ENCODE measurements at regions not wholly inside any gene's neighbourhood (a gene's known extent, or its start where the extent isn't known, plus 50 kb on each side); places are given as distances from the start of the nearest gene placed in this dataset.

DNA sequence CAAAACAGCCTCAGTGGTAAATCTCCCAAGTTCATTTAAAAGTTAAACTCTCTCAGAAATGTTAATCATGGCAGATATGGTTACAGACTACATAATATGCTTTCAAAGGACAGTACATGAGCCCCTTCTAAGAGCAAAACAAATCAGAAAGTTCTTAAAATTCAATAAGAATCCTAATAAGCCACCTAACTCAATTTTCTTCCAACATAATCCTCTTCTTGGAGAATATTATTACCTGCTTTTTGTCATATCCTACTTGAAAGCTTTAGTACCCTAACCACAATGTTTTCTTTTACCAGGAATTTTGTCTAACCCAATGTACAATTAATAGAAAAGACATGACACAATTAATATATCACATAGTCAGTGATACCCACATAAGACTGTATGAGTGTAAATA lies 236.5 kb upstream of the ATP2B1 start:
- Mint-ChIP-seq H3K4me3 (no peak overlapping the region), H3K36me3 (ENCODE audit: low read depth) (no peaks in the 10 kb centered on the region), H3K27me3 (ENCODE audit: low read depth) (no peaks in the 10 kb centered on the region), H3K9me3 (no peaks in the 10 kb centered on the region), H3K27ac (no peak overlapping the region), H3K4me1 (ENCODE audit: low read depth) (peaks cover 33% of the 10 kb centered on the region)
- CTCF ChIA-PET = interaction anchor here (0.8 kb wide), 1 partner anchor 157 kb away, joined by 3 read pairs; no protein-coding TSS in a partner anchor
- intact Hi-C loops (cut with micrococcal nuclease) = loop anchor here (5.0 to 10.0 kb wide), 2 partner anchors 142 to 900 kb away; no protein-coding TSS in a partner anchor
- DNase-seq = no peak

DNA sequence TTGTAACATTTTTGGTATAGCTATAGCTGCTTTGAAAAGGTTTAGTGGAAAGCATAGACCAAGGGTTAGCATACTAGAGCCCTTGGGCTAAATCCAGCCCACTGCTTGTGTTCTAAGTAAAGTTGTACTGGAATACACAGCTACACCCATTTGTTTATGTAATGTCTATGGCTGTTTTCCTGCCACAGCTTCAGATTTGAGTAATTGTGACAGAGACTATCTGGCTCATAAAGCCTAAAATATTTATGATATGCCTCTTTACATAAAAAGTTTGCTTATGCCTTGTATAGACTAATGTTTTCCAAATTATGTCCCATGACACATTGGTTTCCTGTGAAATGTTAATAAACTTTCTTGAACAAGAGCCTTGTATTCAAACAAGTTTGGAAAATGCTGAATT lies 234.8 kb upstream of the ATP2B1 start:
- intact Hi-C loops (cut with micrococcal nuclease) = loop anchor here (10.0 kb wide), 1 partner anchor 899 kb away; no protein-coding TSS in a partner anchor
- Mint-ChIP-seq H3K27ac (no peak overlapping the region), H3K4me1 (ENCODE audit: low read depth) (peaks cover 19% of the 10 kb centered on the region), H3K36me3 (ENCODE audit: low read depth) (no peaks in the 10 kb centered on the region), H3K4me3 (no peak overlapping the region), H3K27me3 (ENCODE audit: low read depth) (no peaks in the 10 kb centered on the region), H3K9me3 (no peaks in the 10 kb centered on the region)
- DNase-seq = no peak
- CTCF ChIA-PET = no interaction called here

DNA sequence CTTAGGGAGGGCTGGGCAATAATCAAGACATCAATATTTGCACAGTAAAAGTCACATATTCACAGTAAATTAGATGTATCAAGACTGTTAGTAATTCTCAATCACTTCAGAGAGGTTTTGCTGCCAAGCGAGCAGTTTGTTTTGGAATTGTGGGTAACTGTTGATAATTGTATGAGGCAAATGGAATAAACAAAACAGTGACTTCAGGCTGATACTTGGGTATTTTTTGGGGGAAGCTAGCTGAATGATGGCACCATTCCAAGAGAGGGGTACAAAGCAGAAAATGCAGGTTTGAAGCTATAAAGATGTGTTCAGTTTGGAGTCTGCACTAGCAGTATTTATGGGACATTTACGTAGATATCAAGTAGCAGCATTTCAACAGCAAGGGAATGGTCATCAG lies 232.8 kb upstream of the ATP2B1 start:
- intact Hi-C loops (cut with micrococcal nuclease) = loop anchor here (10.0 kb wide), 1 partner anchor 897 kb away; no protein-coding TSS in a partner anchor
- no peaks in the 10 kb centered on the region for H3K36me3 Mint-ChIP-seq (ENCODE audit: low read depth)
- H3K4me1 Mint-ChIP-seq (ENCODE audit: low read depth) = peaks cover 9% of the 10 kb centered on the region
- CTCF ChIA-PET = no interaction called here
- H3K27ac Mint-ChIP-seq = no peak overlapping the region
- DNase-seq = no peak
- H3K27me3 Mint-ChIP-seq (ENCODE audit: low read depth) = no peaks in the 10 kb centered on the region
- H3K4me3 Mint-ChIP-seq = no peak overlapping the region
- no peaks in the 10 kb centered on the region for H3K9me3 Mint-ChIP-seq

DNA sequence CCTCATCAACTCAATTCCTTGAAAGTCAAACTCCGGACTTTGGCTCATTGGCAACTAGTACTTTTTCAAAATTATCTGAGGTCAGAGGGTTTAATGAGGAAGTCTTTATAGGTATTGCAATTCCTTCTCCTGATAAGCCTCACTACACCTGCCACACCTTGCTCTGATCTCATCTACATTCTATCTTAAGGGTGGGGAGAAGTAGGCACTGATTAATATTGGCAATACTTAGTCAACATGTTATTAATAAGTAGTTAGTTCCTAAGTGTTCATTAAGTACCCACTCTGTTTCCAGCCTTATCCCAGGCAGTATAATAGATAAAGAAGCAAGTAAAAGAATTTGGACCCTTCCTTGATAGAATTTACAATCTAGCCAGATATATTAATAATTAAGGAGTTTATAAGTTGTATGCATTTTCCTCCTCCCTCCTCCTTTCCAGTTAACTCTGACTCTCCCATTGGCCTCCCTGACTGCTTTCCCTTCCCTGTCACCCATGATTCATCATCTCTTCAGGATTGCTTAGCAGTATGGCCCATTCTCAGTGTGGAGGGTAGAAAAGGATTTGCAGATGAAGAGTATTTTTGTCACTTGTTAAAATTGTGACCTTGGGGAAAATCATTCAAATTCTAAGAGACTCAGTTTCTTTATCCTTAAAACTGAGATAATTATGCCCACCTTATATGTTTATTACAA lies 231.0 kb upstream of the ATP2B1 start:
- Mint-ChIP-seq H3K27ac (no peak overlapping the region), H3K4me3 (no peak overlapping the region), H3K4me1 (ENCODE audit: low read depth) (peaks cover 22% of the 10 kb centered on the region), H3K9me3 (no peaks in the 10 kb centered on the region), H3K36me3 (ENCODE audit: low read depth) (no peaks in the 10 kb centered on the region), H3K27me3 (ENCODE audit: low read depth) (no peaks in the 10 kb centered on the region)
- no peak for DNase-seq
- intact Hi-C loops (cut with micrococcal nuclease) = loop anchor here (5.0 to 10.0 kb wide), 2 partner anchors 277 to 895 kb away; no protein-coding TSS in a partner anchor
- CTCF ChIA-PET = no interaction called here

DNA sequence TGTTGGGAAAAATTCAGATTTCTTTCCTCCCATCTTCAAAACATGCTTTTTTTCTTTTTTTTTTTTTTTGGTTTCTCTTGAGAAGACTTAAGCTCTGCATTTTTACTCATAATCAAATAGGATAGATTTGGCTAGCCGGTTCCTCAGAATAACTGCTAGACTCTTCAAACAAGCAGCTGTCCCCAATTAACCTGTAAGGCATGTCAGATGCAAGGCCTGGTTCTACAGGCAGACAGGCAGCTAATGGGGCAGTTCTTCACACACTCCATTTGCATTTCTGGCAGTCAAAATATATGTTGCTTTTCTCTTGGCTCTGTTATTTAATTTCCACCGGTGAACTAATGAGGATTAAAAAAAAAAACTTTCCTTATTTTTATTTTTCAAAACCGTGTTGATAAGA lies 228.0 kb upstream of the ATP2B1 start:
- H3K27me3 Mint-ChIP-seq (ENCODE audit: low read depth) = no peaks in the 10 kb centered on the region
- H3K4me3 Mint-ChIP-seq = no peak overlapping the region
- H3K27ac Mint-ChIP-seq = no peak overlapping the region
- intact Hi-C loops (cut with micrococcal nuclease) = loop anchor here (1.0 to 5.0 kb wide), 3 partner anchors 13 to 344 kb away; no protein-coding TSS in a partner anchor
- H3K9me3 Mint-ChIP-seq = no peaks in the 10 kb centered on the region
- CTCF ChIA-PET = interaction anchor here (1.5 kb wide), 1 partner anchor 24 kb away, joined by 5 read pairs; no protein-coding TSS in a partner anchor
- H3K36me3 Mint-ChIP-seq (ENCODE audit: low read depth) = no peaks in the 10 kb centered on the region
- peaks cover 28% of the 10 kb centered on the region for H3K4me1 Mint-ChIP-seq (ENCODE audit: low read depth)
- DNase-seq = no peak

DNA sequence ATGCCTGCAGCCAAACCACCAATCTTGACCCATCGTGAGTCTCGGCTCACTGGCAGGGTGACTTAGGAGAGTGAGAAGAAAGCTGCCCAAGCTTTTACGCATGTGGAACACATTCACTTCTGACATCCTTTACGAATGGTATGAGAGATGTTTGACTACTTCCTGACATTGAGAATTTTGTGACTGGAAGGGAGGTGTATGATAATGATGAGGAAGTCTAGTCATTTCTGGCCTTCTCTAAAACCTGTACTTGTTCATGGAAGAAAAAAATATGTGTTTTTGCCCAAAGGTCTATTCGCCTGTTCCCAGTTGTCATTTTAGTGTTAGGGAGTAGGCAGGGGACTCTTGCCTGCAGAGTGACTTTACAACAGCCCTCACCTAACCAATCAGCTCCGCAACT lies 227.2 kb upstream of the ATP2B1 start:
- H3K4me1 Mint-ChIP-seq (ENCODE audit: low read depth) = peaks cover 28% of the 10 kb centered on the region
- no peaks in the 10 kb centered on the region for H3K36me3 Mint-ChIP-seq (ENCODE audit: low read depth)
- CTCF ChIA-PET = no interaction called here
- H3K27me3 Mint-ChIP-seq (ENCODE audit: low read depth) = no peaks in the 10 kb centered on the region
- H3K4me3 Mint-ChIP-seq = no peak overlapping the region
- no peak for DNase-seq
- H3K27ac Mint-ChIP-seq = peak overlapping the region; percentile 53
- intact Hi-C loops (cut with micrococcal nuclease) = loop anchor here (1.0 to 5.0 kb wide), 5 partner anchors 13 to 345 kb away; no protein-coding TSS in a partner anchor
- H3K9me3 Mint-ChIP-seq = no peaks in the 10 kb centered on the region

DNA sequence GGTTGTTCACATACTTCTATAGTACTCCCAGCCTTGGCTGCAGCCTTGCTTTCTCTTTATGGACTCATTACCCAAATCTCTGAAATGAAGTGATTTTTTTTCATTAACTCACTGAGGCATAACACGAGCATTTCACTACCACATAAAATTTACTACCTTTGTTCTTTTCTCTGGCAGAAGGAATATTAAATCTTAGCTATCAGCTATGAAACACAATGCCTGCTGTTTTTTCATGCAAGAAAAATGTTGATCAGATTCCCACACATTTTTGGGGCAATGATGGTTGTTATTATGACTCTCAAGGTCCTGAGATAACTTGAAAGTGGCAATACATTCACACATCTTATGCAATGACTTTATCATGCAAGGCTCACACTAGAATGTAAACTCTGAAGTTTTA lies 225.3 kb upstream of the ATP2B1 start:
- CTCF ChIA-PET = no interaction called here
- intact Hi-C loops (cut with micrococcal nuclease) = loop anchor here (2.0 kb wide), 1 partner anchor 53 kb away; no protein-coding TSS in a partner anchor
- no peak for DNase-seq
- Mint-ChIP-seq H3K36me3 (ENCODE audit: low read depth) (no peaks in the 10 kb centered on the region), H3K4me1 (ENCODE audit: low read depth) (peaks cover 28% of the 10 kb centered on the region), H3K9me3 (no peaks in the 10 kb centered on the region), H3K27me3 (ENCODE audit: low read depth) (no peaks in the 10 kb centered on the region), H3K4me3 (no peak overlapping the region), H3K27ac (no peak overlapping the region)

DNA sequence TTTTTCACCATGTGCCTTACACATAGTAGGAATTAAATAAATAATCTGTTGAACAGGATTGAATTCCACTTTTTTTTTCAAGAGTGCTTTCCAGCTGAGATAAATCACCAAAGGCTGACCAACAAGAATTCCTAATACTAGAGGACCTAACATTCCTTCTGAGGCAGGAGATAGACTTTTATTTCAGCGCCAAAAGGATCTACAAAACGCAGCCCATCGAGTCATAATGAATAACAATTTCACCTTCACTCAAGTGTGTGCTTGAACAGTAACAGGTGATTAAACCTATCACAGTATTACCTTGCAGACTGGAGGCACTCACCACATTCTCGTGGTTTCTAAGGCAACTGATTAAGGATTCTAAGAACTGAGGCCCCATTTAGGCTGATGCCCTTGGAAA lies 224.3 kb upstream of the ATP2B1 start:
- no peaks in the 10 kb centered on the region for H3K9me3 Mint-ChIP-seq
- intact Hi-C loops (cut with micrococcal nuclease) = no loop called here
- H3K4me1 Mint-ChIP-seq (ENCODE audit: low read depth) = peaks cover 28% of the 10 kb centered on the region
- H3K4me3 Mint-ChIP-seq = no peak overlapping the region
- CTCF ChIA-PET = interaction anchor here (0.8 kb wide), 1 partner anchor 43 kb away, joined by 3 read pairs; no protein-coding TSS in a partner anchor
- no peaks in the 10 kb centered on the region for H3K36me3 Mint-ChIP-seq (ENCODE audit: low read depth)
- H3K27me3 Mint-ChIP-seq (ENCODE audit: low read depth) = no peaks in the 10 kb centered on the region
- DNase-seq = no peak
- no peak overlapping the region for H3K27ac Mint-ChIP-seq

DNA sequence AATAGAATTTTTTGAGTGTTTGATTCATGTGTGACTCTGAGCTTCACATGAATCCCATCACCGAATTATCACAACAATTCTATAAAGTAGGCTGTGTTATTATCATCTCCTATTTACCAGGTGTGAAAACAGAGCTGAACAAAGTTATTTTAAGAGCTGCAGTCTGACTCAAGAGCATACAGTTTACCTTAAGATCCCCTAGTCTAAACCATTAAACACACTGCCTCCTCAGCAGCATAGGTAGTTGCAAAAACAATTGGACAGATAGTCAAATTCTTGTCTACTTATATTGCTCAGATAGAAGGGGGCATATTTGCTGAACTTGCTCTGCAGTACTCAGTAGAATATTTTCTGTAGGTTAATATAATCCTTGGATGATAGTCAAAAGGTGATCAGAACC lies 219.8 kb upstream of the ATP2B1 start:
- H3K27ac Mint-ChIP-seq = no peak overlapping the region
- no peaks in the 10 kb centered on the region for H3K9me3 Mint-ChIP-seq
- H3K4me3 Mint-ChIP-seq = no peak overlapping the region
- CTCF ChIA-PET = no interaction called here
- no peak for DNase-seq
- intact Hi-C loops (cut with micrococcal nuclease) = no loop called here
- H3K36me3 Mint-ChIP-seq (ENCODE audit: low read depth) = no peaks in the 10 kb centered on the region
- no peaks in the 10 kb centered on the region for H3K27me3 Mint-ChIP-seq (ENCODE audit: low read depth)
- peaks cover 11% of the 10 kb centered on the region for H3K4me1 Mint-ChIP-seq (ENCODE audit: low read depth)

DNA sequence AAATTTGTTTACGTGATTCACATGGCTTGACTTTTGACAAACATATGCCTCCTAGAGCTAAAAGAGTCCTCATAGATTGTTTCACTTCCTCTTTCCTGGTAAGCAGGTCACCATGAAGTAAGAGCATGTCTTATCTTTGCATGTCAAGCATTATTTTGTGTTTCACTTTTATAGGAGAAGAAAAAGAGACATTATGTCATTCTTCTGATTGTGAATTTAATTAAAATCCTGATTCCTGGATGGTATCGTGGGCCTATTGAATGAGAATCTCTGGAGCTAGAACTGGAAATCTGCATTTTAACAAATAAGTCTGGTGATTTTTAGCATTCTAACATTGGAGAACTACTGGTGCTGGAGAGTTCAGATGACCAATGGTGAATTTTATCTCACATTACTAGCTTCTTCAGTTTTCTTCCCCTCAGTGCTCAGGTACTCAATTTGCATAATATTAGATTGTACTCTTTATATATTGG lies 218.6 kb upstream of the ATP2B1 start:
- no peak overlapping the region for H3K27ac Mint-ChIP-seq
- H3K4me3 Mint-ChIP-seq = no peak overlapping the region
- peaks cover 6% of the 10 kb centered on the region for H3K4me1 Mint-ChIP-seq (ENCODE audit: low read depth)
- no peaks in the 10 kb centered on the region for H3K27me3 Mint-ChIP-seq (ENCODE audit: low read depth)
- DNase-seq = no peak
- no peaks in the 10 kb centered on the region for H3K36me3 Mint-ChIP-seq (ENCODE audit: low read depth)
- intact Hi-C loops (cut with micrococcal nuclease) = no loop called here
- H3K9me3 Mint-ChIP-seq = no peaks in the 10 kb centered on the region
- CTCF ChIA-PET = no interaction called here

DNA sequence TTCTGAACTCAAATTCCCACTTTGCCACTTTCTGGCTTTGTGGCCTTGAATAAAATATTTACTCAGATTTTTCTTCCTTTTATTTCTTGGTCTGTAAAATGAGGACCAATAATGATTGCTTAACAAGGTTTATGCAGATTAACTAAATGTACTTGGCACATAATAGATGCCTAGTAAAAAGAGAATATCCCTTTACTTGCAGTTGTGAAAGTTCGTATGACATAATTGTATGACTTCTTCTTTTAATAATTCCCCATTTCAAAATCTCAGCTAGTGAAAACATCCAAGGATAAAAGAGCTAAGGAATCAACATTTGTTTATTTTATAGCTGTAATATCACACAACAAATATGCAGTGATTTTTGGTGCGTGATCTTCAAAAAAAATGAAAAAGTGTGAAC lies 215.6 kb upstream of the ATP2B1 start:
- no peak overlapping the region for H3K27ac Mint-ChIP-seq
- no peaks in the 10 kb centered on the region for H3K36me3 Mint-ChIP-seq (ENCODE audit: low read depth)
- intact Hi-C loops (cut with micrococcal nuclease) = no loop called here
- peaks cover 6% of the 10 kb centered on the region for H3K4me1 Mint-ChIP-seq (ENCODE audit: low read depth)
- no peaks in the 10 kb centered on the region for H3K27me3 Mint-ChIP-seq (ENCODE audit: low read depth)
- CTCF ChIA-PET = no interaction called here
- no peak for DNase-seq
- no peak overlapping the region for H3K4me3 Mint-ChIP-seq
- no peaks in the 10 kb centered on the region for H3K9me3 Mint-ChIP-seq

DNA sequence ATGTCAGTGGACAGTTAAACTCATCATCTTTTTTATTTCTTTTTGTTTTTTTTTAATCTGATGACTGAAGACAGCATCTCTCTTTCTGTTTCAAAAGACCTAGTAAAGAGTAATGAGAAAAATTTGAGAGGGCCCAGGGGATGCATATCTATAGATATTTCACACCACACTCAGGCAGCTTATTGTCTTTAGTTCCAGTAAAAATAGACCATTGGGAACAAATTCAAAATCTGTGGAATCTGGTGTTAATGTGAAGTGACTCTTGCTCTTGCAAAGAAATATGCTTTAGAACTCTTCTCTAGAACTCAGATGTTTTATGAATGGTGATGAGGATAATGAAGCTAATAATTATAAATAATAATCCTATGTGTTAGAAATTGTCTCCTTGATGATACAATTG lies 214.5 kb upstream of the ATP2B1 start:
- CTCF ChIA-PET = no interaction called here
- Mint-ChIP-seq H3K4me1 (ENCODE audit: low read depth) (peaks cover 8% of the 10 kb centered on the region), H3K36me3 (ENCODE audit: low read depth) (no peaks in the 10 kb centered on the region), H3K4me3 (no peak overlapping the region), H3K27me3 (ENCODE audit: low read depth) (no peaks in the 10 kb centered on the region), H3K9me3 (no peaks in the 10 kb centered on the region), H3K27ac (no peak overlapping the region)
- intact Hi-C loops (cut with micrococcal nuclease) = no loop called here
- DNase-seq = no peak

DNA sequence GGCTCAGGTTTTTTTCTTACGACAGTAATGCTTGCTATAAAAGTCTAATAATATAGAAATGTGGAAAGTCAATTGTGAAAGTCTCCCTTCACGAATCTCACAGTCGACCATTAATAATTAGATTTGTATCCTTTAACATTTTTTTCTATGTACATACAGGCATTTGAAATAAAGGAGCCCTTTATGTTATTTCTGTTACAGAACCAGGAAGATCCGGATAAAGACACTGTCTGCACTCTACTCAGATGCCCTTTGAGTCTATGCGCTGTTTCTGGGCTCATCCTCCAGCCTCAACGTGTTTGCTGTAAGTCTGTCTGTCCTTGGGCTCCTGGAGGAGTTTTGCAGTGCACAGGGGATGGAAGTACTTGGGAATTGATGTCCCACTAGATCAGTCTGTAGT lies 212.2 kb upstream of the ATP2B1 start:
- intact Hi-C loops (cut with micrococcal nuclease) = no loop called here
- CTCF ChIA-PET = no interaction called here

More for the DNA sequence above, 212.2 kb upstream of the ATP2B1 start:
- no peak overlapping the region for H3K4me3 Mint-ChIP-seq
- H3K4me1 Mint-ChIP-seq (ENCODE audit: low read depth) = peaks cover 2% of the 10 kb centered on the region
- no peak for DNase-seq
- H3K27ac Mint-ChIP-seq = no peak overlapping the region
- no peaks in the 10 kb centered on the region for H3K36me3 Mint-ChIP-seq (ENCODE audit: low read depth)
- H3K27me3 Mint-ChIP-seq (ENCODE audit: low read depth) = no peaks in the 10 kb centered on the region
- H3K9me3 Mint-ChIP-seq = no peaks in the 10 kb centered on the region
